OCI-LY1 (cell line): ENCODE measurements at regions not wholly inside any gene's neighbourhood (a gene's known extent, or its start where the extent isn't known, plus 50 kb on each side); places are given as distances from the start of the nearest gene placed in this dataset.

Source experiments
- H2AFZ ChIP-seq: fragments of 200-600 bp; sonication (generic), shearing (Covaris generic); 2 replicates; pipeline ENCODE4 v1.6.0; 2014; ENCODE audit warnings: antibody characterized with exemption, mild to moderate bottlenecking, low read length
- H3F3A ChIP-seq: fragments of 200-600 bp; sonication (generic), shearing (Covaris generic); 2 replicates; pipeline ENCODE4 v1.6.0; 2014; ENCODE audit warnings: mild to moderate bottlenecking, antibody characterized with exemption, low read length, moderate library complexity; ENCODE audit not compliant: insufficient read depth
- H3K27ac ChIP-seq: fragments of 200-600 bp; sonication (generic); 2 replicates; pipeline ENCODE4 v1.5.1; 2014; ENCODE audit warnings: low read length, mixed run types, mild to moderate bottlenecking, low read depth; ENCODE audit not compliant: poor library complexity, severe bottlenecking
- H3K27me3 ChIP-seq: fragments of 200-600 bp; sonication (generic); 2 replicates; pipeline ENCODE4 v1.6.0; 2014; ENCODE audit warnings: antibody characterized with exemption, mild to moderate bottlenecking, low read length, moderate library complexity; ENCODE audit not compliant: insufficient read depth
- H3K36me3 ChIP-seq: fragments of 200-600 bp; sonication (generic); 2 replicates; pipeline ENCODE4 v1.6.1; 2014; ENCODE audit warnings: mild to moderate bottlenecking, antibody characterized with exemption, low read length, moderate library complexity, mixed read lengths; ENCODE audit not compliant: insufficient read depth
- H3K4me1 ChIP-seq: fragments of 200-600 bp; sonication (generic); 2 replicates; pipeline ENCODE4 v1.5.1; 2014; ENCODE audit warnings: mild to moderate bottlenecking, low read length, moderate library complexity; ENCODE audit not compliant: insufficient read depth, severe bottlenecking
- H3K4me2 ChIP-seq: fragments of 200-600 bp; sonication (generic), shearing (Covaris generic); 2 replicates; pipeline ENCODE4 v1.6.1; 2014; ENCODE audit warnings: low read length
- H3K4me3 ChIP-seq: fragments of 200-600 bp; sonication (generic); 2 replicates; pipeline ENCODE4 v1.5.1; 2014; ENCODE audit warnings: low read length, low read depth, mild to moderate bottlenecking, mixed read lengths; ENCODE audit not compliant: poor library complexity, severe bottlenecking
- H3K79me2 ChIP-seq: fragments of 200-600 bp; shearing (Covaris generic); 2 replicates; pipeline ENCODE4 v1.6.1; 2016; ENCODE audit warnings: mixed run types, low read length, mixed read lengths; ENCODE audit not compliant: insufficient read depth
- H3K9ac ChIP-seq: fragments of 200-600 bp; sonication (generic), shearing (Covaris generic); 2 replicates; pipeline ENCODE4 v1.6.1; 2014; ENCODE audit warnings: mild to moderate bottlenecking, low read length, mixed read lengths
- H3K9me2 ChIP-seq: fragments of 200-600 bp; sonication (generic), shearing (Covaris generic); 2 replicates; pipeline ENCODE4 v1.6.1; 2014; ENCODE audit warnings: low read depth, mild to moderate bottlenecking, low read length, mixed read lengths
- H3K9me3 ChIP-seq: fragments of 200-600 bp; shearing (Covaris generic); 2 replicates; pipeline ENCODE4 v1.6.1; 2014; ENCODE audit warnings: low read length, mixed read lengths
- H4K20me1 ChIP-seq: fragments of 200-600 bp; sonication (generic), shearing (Covaris generic); 2 replicates; pipeline ENCODE4 v1.6.0; 2016; ENCODE audit warnings: mild to moderate bottlenecking, low read length; ENCODE audit not compliant: insufficient read depth
- CTCF ChIP-seq: fragments of 200-600 bp; sonication (generic), shearing (Covaris generic); IDR thresholded peaks from 2 replicates; pipeline ENCODE4 v1.5.1; 2017; ENCODE audit warnings: mild to moderate bottlenecking, antibody characterized with exemption, low read length, moderate library complexity, mixed read lengths
- EZH2 ChIP-seq: fragments of 200-600 bp; sonication (generic), shearing (Covaris generic); IDR thresholded peaks from 2 replicates; pipeline ENCODE4 v1.8.0; 2017; ENCODE audit warnings: borderline replicate concordance, mixed run types, mild to moderate bottlenecking, antibody characterized with exemption, low read length, moderate library complexity, mixed read lengths

- no peaks in the 10 kb centered on the region for H3K36me3 ChIP-seq
- H3K4me1 ChIP-seq = no peaks in the 10 kb centered on the region
- no peak for TF ChIP-seq CTCF
- no peak for TF ChIP-seq EZH2
- H2AFZ ChIP-seq = no peak overlapping the region
- H3K4me3 ChIP-seq = no peak overlapping the region
- no peaks in the 10 kb centered on the region for H4K20me1 ChIP-seq
- H3K9me2 ChIP-seq = no peaks in the 10 kb centered on the region
- H3K9me3 ChIP-seq = no peaks in the 10 kb centered on the region
- no peaks in the 10 kb centered on the region for H3K79me2 ChIP-seq
- H3K9ac ChIP-seq = no peak overlapping the region
- no peak overlapping the region for H3K4me2 ChIP-seq
- H3F3A ChIP-seq = no peaks in the 10 kb centered on the region
- no peak overlapping the region for H3K27ac ChIP-seq
- no peaks in the 10 kb centered on the region for H3K27me3 ChIP-seq
Measured at GRCh38 chr1:217096200-217096599, 373.0 kb upstream of the ESRRG start.

- H3K36me3 ChIP-seq = no peaks in the 10 kb centered on the region
- H3K9me2 ChIP-seq = no peaks in the 10 kb centered on the region
- TF ChIP-seq EZH2 = no peak
- TF ChIP-seq CTCF = no peak
- no peak overlapping the region for H3K9ac ChIP-seq
- H3F3A ChIP-seq = no peaks in the 10 kb centered on the region
- H3K4me2 ChIP-seq = no peak overlapping the region
- H4K20me1 ChIP-seq = no peaks in the 10 kb centered on the region
- no peak overlapping the region for H3K27ac ChIP-seq
- no peaks in the 10 kb centered on the region for H3K4me1 ChIP-seq
- no peaks in the 10 kb centered on the region for H3K27me3 ChIP-seq
- H2AFZ ChIP-seq = no peak overlapping the region
- H3K4me3 ChIP-seq = no peak overlapping the region
- no peaks in the 10 kb centered on the region for H3K9me3 ChIP-seq
- H3K79me2 ChIP-seq = no peaks in the 10 kb centered on the region
Measured at GRCh38 chr1:217095050-217095622, 371.9 kb upstream of the ESRRG start.

- H3K4me2 ChIP-seq = no peak overlapping the region
- H3K79me2 ChIP-seq = no peaks in the 10 kb centered on the region
- no peaks in the 10 kb centered on the region for H3F3A ChIP-seq
- TF ChIP-seq CTCF = no peak
- no peak for TF ChIP-seq EZH2
- H3K27ac ChIP-seq = no peak overlapping the region
- H3K9ac ChIP-seq = no peak overlapping the region
- no peaks in the 10 kb centered on the region for H3K9me3 ChIP-seq
- no peak overlapping the region for H2AFZ ChIP-seq
- H3K27me3 ChIP-seq = no peaks in the 10 kb centered on the region
- H3K36me3 ChIP-seq = no peaks in the 10 kb centered on the region
- H3K4me1 ChIP-seq = no peaks in the 10 kb centered on the region
- no peaks in the 10 kb centered on the region for H3K9me2 ChIP-seq
- H3K4me3 ChIP-seq = no peak overlapping the region
- H4K20me1 ChIP-seq = no peaks in the 10 kb centered on the region
Measured at GRCh38 chr1:217091561-217091960, 368.3 kb upstream of the ESRRG start.
